G401 (cell line): ENCODE measurements at regions not wholly inside any gene's neighbourhood (a gene's known extent, or its start where the extent isn't known, plus 50 kb on each side); places are given as distances from the start of the nearest gene placed in this dataset.
A peak's percentile ranks its signal among the peaks of the same experiment; 100 is the strongest.

Experiments
- DNase-seq: peaks from one replicate; pipeline ENCODE4 v3.0.0-alpha.2; 2015; ENCODE audit warnings: low spot score
- in situ Hi-C: cut with HindIII; loops from 2 replicates; pipeline ENCODE4 v1.10.0; 2016; ENCODE audit warnings: low sequenced_read_pairs, mixed read lengths

DNA sequence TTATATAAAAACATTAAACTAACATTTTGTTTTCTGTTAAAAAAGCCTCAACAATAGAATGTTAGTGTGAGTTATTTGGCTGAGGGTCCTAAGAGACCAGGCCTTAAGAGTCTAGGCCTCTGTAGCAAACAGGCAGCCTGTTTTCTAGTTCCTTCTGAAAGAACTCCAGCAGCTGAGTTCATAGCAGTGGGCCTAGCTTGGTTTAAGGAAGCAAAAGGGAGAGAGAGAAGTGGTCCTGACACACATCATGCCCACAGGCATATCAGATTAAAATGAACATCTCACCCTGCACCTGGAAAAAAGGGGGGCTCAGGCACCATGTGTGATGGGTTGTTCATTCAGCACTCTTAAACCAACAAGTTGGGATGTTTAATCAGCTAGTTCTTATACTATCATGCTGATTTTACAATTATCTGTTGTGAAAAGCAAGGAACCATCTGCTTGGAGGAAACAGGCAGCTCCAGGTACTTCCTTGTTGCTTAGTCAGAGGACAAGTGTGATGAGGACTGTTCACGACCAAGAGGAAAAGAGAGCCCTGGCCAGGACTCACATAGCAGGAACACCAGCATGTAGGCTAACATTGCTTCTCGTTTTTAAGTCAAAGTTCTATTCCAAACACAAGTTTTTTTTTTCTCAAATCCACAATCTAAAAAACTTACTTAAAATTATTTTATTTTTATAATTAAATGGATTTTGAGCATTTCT, 81.3 kb upstream of the FRY start:
- peak; percentile 42 for DNase-seq
- in situ Hi-C loops = no loop called here

DNA sequence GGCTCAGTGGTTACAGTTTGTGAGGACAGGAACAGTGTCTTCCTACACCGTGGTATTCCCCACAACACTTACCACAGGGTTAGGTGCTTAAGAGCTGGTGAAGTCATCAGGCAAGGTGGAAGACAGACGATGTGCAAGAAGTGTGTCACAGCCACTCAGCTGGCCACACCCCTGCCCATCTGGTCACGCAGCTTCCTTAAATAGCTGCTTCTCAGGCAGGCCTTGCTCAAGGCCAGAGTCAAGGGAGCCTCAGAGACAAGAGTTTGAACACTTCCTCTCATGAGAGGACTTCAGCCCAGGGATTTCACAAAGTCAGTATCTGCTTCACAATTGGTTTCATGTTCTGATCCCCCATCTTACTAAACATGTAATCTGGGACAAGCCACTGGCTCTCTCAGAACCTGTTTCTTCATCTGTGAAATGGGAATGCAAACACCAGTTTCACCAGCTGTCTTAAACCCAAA, 80.3 kb upstream of the FRY start:
- peak; percentile 52 for DNase-seq
- in situ Hi-C loops = no loop called here

DNA sequence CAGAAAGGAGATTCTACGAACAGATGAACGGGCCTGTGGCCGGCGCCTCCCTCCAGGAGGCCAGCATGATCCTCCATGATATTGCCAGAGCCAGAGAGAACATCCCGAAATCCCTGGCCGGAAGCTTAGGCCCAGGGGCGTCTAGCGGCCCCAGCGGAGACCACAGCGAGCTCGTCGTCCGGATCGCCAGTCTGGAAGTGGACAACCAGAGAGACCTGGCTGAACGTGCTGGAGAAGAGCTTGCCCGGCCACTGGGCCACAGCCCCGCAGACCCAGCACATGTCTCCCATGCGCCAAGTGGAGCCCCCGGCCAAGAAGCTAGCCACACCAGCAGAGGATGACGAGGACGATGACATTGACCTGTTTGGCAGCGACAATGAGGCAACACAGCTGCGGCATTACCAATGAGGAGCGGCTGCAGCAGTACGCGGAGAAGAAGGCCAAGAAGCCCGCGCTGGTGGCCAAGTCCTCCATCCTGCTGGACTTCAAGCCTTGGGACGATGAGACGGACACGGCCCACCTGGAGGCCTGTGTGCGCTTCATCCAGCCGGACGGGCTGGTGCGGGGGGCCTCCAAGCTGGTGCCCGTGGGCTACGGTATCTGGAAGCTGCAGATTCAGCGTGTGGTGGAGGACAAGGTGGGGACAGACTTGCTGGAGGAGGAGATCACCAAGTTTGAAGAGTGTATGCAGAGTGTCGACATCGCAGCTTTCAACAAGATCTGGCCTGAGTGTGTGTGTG, 78.8 kb upstream of the FRY start:
- no peak for DNase-seq
- in situ Hi-C loops = no loop called here

DNA sequence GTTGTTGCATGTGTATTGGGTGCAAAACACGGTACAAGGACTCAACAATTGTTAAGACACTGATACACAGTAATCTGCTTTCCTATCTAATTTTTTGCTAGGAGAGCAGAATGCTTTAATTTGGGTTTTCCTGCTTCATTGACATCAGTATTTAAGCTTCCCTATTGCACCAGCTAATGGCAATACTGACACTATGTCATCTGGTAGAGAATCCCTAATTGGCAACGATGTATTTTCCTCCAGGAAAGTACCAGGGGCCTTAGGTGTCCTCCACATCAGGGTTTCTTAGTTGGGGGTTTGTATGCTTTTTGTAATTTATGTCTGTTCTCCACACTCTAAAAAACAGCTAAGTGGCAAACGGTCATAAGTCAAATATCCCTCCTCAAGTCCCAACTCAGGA, 76.5 kb upstream of the FRY start:
- in situ Hi-C loops = no loop called here
- no peak for DNase-seq

DNA sequence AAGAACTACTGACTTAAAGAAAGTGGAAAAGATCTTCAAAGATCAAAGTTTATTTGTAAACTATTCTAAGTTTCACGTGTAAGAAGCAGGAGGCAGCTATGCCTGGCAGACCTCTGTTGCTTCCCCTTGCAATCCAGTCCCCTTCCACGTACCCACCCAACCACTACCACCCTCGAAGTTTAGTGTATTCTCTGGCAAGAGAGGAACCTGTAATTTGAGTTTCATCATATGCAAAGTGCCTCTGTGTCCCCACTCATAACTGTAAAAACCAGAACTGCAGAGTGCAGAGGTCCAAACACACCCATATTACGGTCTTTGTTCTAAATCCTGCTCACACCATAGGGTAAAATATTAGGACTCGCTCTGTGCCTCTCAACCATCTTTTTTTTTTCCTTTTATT, 75.8 kb upstream of the FRY start:
- DNase-seq = no peak
- in situ Hi-C loops = no loop called here

DNA sequence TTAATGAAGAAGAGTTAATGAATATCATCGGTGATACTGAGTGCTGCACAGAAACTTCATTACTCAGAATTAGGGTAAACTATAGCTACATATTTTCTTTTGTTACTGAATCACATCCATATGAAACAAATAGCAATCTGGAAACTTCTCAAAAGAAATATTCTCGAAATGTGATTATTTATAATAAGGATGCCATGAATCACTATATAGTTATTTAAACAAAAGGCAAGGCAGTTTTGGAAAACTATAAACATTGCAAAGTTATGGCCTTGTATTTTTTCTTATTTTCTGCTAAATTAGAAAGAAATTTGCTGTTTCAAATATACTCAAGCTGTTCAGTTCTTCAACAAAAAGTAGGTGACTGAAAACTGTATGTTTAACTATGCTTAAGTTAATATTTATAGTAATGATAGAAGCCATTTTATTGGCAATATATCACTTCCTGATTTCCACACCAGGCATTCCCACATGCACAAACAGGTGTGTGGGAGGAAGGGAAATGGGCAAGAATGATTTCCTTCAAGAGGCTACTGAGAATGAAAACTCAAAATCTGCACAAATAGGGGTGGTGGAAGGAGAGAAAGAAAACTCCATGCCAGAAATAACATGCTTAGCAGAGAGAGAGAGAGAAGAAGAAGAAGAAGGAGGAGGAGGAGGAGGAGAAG, 74.5 kb upstream of the FRY start:
- in situ Hi-C loops = no loop called here

DNA sequence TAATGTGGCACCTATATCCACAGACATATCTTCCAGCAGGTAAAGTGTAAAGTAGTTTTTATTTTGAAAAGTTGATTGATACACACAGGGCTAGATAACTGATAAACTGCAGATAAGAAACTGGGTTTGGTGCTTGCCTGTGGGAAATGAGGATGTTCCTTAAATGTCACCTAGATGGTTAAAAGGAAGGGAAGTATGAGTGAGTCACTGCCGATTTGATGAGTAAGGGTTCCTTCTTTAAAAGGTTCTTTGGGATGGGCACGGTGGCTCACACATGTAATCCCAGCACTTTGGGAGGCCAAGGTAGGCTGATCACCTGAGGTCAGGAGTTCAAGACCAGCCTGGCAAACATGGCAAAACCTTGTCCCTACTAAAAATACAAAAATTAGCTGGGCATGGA, 73.8 kb upstream of the FRY start:
- DNase-seq = no peak
- in situ Hi-C loops = no loop called here

More for the DNA sequence above, 74.5 kb upstream of the FRY start:
- no peak for DNase-seq

DNA sequence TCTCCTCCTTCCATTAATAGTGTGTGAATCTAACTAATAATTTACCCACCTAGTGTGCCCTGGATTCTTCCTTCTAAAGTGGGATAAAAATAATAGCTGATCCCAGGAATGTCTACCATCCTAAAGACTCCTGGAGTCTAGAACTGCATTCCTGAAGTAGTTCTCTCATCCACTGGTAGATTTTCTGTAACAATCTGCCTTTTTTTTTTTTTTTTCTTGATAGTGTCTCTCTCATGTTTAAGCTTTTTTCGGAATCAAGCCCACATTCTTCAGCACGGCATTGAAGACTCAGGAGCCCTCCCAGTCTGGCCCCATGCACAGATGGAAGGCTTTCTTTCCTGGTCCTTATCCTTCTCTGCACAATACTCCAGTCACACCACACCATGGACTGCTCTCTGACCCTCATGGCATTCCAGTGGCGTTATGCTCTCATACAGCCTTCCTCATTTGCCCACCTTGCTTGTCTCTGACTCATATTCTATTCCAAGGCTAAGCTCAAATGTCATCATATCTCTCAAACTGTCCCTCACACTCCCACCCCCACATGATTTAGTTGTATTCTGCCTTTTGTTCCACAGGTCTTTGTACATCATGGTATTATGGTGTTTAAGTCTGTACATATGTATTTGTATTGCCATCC, 68.7 kb upstream of the FRY start:
- no peak for DNase-seq

DNA sequence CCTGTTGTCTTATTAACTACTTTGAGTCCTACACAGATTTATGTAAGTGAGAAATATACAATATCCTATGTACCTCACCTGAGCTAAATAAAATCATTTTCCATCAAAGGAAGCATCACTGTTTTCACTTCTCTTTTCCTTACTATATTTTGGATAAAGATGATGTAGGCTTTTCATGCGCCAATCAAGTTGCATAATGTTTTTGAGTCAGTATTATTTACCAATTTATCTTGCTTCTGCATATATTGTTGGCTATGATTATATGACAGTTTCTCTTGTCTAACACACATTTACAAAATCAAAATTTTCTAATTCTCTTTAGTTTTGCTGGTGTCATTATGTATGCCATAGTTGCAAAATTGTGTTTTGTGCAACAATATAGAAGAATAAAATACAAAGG, 67.9 kb upstream of the FRY start:
- in situ Hi-C loops = no loop called here
- no peak for DNase-seq

More for the DNA sequence above, 68.7 kb upstream of the FRY start:
- in situ Hi-C loops = no loop called here

DNA sequence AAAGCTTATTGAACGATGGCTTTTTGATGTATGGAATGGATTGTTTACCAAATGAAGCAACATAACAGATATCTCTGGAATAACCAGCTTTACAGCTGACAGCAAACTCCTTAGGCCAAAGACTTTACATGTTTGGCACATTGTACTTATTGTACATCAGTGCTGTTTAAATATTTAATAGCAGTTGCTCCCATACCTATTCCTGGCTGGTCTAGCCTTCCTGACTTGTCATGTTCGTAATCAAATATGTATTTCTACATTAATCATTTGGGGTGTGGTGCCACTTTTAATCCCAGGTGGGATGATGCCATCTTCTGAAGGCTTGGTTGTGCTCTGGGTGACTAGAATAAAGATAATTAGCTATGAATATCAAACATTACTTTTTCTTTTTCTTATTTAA, 67.4 kb upstream of the FRY start:
- in situ Hi-C loops = no loop called here
- DNase-seq = no peak

DNA sequence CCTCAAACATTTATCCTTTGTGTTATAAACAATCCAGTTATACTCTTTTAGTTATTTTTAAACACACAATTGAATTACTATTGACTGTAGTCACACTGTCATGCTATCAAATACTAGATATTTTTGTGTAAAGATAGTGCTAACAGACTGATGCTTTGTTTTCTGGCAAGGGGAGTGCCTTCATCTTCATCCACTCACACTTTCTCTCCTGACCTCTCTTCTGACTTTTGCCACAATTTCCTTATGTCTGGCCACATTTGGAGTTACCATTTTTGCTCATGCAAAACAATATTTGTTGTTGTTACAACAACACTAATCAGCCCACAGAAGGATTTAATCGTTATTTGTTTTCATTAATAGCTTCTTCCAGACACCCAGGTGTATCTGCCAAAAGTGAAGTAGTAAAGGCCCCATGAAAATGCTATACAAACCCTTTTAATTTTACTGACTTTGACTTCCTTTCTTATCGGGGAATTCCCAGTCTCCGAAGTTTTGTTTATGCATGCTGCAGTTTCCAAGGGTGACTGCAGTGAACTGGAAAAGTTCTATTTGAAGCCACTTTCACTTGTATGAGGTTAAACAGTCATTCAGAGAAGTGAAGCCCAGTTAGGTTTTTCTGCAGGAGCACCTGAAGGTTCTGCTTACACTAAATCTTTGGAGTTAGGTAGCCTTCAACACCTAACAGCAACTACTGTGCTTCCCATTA, 66.1 kb upstream of the FRY start:
- no peak for DNase-seq
- in situ Hi-C loops = no loop called here

DNA sequence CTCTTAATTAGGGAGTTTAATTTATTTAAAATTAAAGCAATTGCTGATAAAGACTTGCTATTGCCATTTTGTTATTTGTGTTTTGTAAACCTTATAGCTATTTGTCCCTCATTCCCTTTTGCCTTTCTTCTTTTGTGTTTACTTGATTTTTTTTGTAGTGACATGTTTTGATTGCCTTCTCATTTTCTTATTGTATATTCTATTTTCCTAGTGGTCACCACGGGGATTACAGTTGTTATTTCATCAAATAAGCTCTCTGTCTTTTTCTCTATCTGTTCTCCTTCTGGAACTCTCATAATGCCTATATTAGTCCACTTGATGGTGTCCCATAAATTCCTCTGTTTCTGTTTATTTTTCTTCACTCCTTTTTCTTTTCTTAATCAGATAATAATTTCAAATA, 64.4 kb upstream of the FRY start:
- in situ Hi-C loops = no loop called here
- DNase-seq = no peak

DNA sequence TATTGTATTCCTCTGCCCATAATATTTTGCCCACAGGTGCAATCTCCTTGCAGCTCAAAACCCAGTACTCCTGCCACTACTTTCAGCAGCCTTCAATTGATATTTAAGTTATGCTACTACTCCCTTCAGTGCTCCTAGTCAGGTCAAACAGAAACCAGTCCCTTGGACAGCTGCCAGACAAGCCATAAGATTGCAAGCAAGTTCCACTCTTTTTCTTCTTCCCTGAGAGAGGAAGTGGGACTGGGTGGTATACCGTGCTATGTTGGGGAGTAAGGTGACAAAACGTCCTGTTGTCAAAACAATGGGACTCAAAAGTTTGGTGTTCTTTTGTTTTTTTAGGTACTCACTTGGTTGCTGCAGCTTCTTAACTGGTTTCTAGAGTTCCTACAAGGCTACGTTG, 63.1 kb upstream of the FRY start:
- in situ Hi-C loops = no loop called here
- no peak for DNase-seq

DNA sequence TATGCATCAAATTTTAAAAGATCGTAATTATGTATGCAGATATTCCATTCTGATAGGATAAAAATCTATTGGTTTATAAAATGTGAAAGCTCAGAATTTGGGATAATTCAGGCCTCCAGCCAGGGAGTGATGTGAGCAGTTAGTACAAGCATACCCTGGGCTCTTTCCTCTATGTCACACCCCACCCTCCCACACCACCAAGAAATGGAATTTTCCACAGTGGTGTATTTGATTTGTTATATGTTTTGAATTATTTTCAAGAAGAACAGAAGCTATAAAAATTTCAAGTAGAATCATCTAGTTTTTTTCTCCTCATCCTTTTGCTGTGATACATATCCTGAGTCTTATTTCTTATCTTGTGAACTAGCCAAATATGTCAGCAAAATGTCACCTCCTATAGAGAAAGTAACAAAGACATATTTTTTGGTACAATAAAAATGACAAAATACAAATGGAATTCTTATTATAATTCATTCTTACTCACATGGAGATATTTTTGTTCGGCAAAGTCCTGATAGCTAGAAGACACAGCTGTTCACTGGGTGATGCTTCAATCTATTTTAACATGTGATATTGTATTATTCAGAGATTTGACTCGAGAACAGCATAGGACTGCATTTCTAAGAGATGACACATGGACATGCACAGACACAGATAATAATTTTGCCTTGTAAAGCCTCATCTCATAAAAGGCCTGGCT, 61.2 kb upstream of the FRY start:
- no peak for DNase-seq
- in situ Hi-C loops = no loop called here

DNA sequence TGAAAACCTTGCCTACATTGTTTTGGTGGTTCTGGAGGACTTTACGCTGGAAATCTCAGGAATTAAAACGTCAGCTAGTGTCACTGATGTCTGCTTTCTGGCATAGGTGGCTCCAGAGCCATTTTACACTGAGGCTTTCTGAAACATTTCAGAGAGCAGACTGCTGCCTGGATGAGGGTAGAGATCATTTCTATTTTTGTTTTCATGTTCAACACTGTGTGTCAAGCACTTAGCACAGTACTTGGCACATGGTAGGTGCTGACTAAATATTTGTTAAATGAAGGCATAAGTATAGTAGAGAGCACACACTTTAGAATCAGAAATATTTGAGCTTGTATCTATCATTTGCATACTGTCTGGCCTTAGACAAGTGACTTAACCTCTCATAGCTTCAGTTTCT, 59.1 kb upstream of the FRY start:
- in situ Hi-C loops = no loop called here

DNA sequence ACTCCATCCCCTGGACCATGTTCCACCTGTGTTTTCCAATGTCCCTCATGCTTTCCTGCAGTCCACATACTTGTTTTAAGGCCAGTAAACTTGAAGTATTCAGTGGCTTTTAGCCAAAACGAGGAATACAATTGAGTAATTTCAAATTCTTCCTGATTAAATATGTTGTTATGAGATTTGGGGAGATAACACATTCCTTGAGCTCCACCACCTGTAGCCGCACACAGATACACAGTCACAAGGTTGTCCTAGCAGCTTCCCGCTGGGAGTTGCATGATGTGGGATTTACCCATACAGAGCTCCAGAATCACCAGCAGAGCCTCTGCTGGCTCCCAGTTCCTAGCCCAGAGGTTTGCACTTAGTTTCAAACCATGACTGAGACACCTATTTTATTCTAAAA, 53.6 kb upstream of the FRY start:
- in situ Hi-C loops = no loop called here
- DNase-seq = no peak

More for the DNA sequence above, 59.1 kb upstream of the FRY start:
- no peak for DNase-seq

DNA sequence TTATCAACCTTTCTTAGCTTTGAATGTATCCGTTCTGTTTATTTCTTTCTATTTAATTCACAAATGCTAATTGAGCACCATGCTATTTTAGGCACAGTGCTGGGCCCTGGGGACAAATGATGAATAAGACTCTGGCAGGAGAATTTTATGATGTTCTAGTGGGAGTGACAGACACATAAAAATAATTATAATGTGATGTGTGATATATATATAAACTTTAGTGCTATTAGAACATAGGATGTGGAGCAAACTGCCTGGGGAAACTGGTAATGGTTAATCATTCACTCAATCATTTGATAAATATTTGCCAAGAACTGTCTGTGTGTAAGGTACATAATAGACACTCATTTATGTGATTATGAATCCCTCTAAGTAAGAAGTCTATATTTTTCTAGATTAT, 50.7 kb upstream of the FRY start:
- in situ Hi-C loops = no loop called here
- no peak for DNase-seq
